ENCODE measurements at regions not wholly inside any gene's neighbourhood (a gene's known extent, or its start where the extent isn't known, plus 50 kb on each side); places are given as distances from the start of the nearest gene placed in this dataset.

GRCh38 chr3:178203165-178203564, 333.1 kb upstream of the KCNMB2 start:
- Histone ChIP-seq H2BK15ac (ENCODE audit: low read length) (no peak overlapping the region), H3K9ac (replicated peaks in 1 of 4; ENCODE audit: extremely low read depth in 1 of 4, low read depth in 3 of 4, low read length in 3 of 4) (no peak overlapping the region), H2AK5ac (ENCODE audit: low read depth, low read length) (no peak overlapping the region), H3K9me3 (ENCODE audit: insufficient read depth in 2 of 2, low read depth in 1 of 2, low read length in 1 of 2) (no peaks in the 10 kb centered on the region), H3K79me1 (ENCODE audit: low read depth, low read length) (no peaks in the 10 kb centered on the region), H2AFZ (ENCODE audit: low read length) (no peak overlapping the region), H3K27me3 (replicated peaks in 1 of 4; ENCODE audit: control insufficient read depth in 3 of 4, extremely low read depth in 1 of 4, insufficient read depth in 3 of 4, low read length in 3 of 4) (no peaks in the 10 kb centered on the region), H3K36me3 (ENCODE audit: control insufficient read depth in 2 of 4, insufficient read depth in 4 of 4, low read length in 3 of 4) (no peaks in the 10 kb centered on the region), H3K4ac (replicated peaks; ENCODE audit: insufficient read length, low read depth, low read length) (no peak overlapping the region), H2BK20ac (ENCODE audit: low read length) (no peak overlapping the region), H3K23ac (ENCODE audit: insufficient read length) (no peak overlapping the region), H3K56ac (replicated peaks; ENCODE audit: insufficient read length, low read depth, low read length) (no peak overlapping the region), H3K23me2 (ENCODE audit: low read depth, low read length) (no peaks in the 10 kb centered on the region), H4K8ac (ENCODE audit: extremely low read depth, insufficient read depth, low read length) (no peak overlapping the region), H3K4me3 (ENCODE audit: extremely low read depth in 1 of 4, insufficient read depth in 2 of 4, low read depth in 3 of 4, low read length in 4 of 4) (no peak overlapping the region), H2BK12ac (ENCODE audit: low read depth, low read length) (no peak overlapping the region), H3K4me1 (replicated peaks in 1 of 4; ENCODE audit: control insufficient read depth in 3 of 4, insufficient read depth in 4 of 4, low read length in 3 of 4) (0 out of 7 replicates have a peak, but pooled peaks cover 0 to 2% (median 0%) of the 10 kb centered on the region in 4 experiments), H4K20me1 (replicated peaks in 1 of 2; ENCODE audit: control insufficient read depth in 1 of 2, insufficient read depth in 2 of 2, low read length in 2 of 2) (no peaks in the 10 kb centered on the region), H3K18ac (ENCODE audit: extremely low read depth, low read length) (no peak overlapping the region), H3K79me2 (ENCODE audit: control insufficient read depth in 1 of 2, insufficient read depth in 2 of 2, low read length in 2 of 2) (no peaks in the 10 kb centered on the region), H3K27ac (ENCODE audit: low read depth, low read length) (no peak overlapping the region), H3K4me2 (ENCODE audit: insufficient read depth in 1 of 2, low read depth in 2 of 2, low read length in 2 of 2) (no peak overlapping the region), H2BK120ac (replicated peaks; ENCODE audit: low read depth, low read length) (no peak overlapping the region), H2BK5ac (ENCODE audit: low read depth, low read length) (no peak overlapping the region), H4K5ac (ENCODE audit: insufficient read length, low read depth, low read length) (no peak overlapping the region), H4K91ac (replicated peaks; ENCODE audit: insufficient read length, low read length) (no peak overlapping the region), H3K14ac (ENCODE audit: insufficient read length) (no peak overlapping the region)
- ChIA-PET POLR2A (ENCODE audit: partially characterized antibody) (no interaction called here), CTCF (ENCODE audit: partially characterized antibody) (no interaction called here)
- no peak for DNase-seq (ENCODE audit: low read depth in 1 of 2, low spot score in 2 of 2)
- TF ChIP-seq EP300 (IDR thresholded peaks at IDR 0.05; ENCODE audit: borderline replicate concordance in 1 of 2, low read depth in 2 of 2, low read length in 2 of 2) (no peak), NANOG (IDR thresholded peaks at IDR 0.05; ENCODE audit: insufficient read depth, low read depth, low read length, poor library complexity, severe bottlenecking) (no peak), CTCF (IDR thresholded peaks at IDR 0.05; ENCODE audit: control extremely low read depth in 1 of 3, insufficient read depth in 1 of 3, low read depth in 1 of 3, low read length in 3 of 3) (no peak), SP2 (IDR thresholded peaks at IDR 0.05; ENCODE audit: low read length) (no peak), HDAC6 (IDR thresholded peaks at IDR 0.05; ENCODE audit: low read depth, low read length) (no peak), POU5F1 (IDR thresholded peaks at IDR 0.05; ENCODE audit: low read depth, low read length) (no peak), EZH2 (IDR thresholded peaks at IDR 0.05; ENCODE audit: low read depth, low read length, severe bottlenecking) (no peak), NRF1 (IDR thresholded peaks at IDR 0.05; ENCODE audit: low read depth, low read length) (no peak), RAD21 (IDR thresholded peaks at IDR 0.05 in 1 of 2, conservative IDR thresholded peaks at IDR 0.05 in 1 of 2; ENCODE audit: low read depth in 2 of 2, low read length in 2 of 2) (no peak), CHD2 (IDR thresholded peaks at IDR 0.05; ENCODE audit: low read length) (no peak), FOSL1 (IDR thresholded peaks at IDR 0.05; ENCODE audit: insufficient read depth, low read depth, low read length) (no peak)
- 86% methylated on average over 2 of the region's 2 CpGs; no CpG with 5 or more reads in 1 of the 2 experiments for WGBS, 2 experiments (ENCODE audit: extremely low coverage in 1 of 2, insufficient coverage in 1 of 2, insufficient read length in 1 of 2, insufficient replicate concordance in 2 of 2, low coverage in 1 of 2, low lambda C conversion rate in 2 of 2, missing lambda C conversion rate in 1 of 2)
- no peak for FAIRE-seq
